Right atrium auricular region (tissue), 2 donors: ENCODE measurements at regions not wholly inside any gene's neighbourhood (a gene's known extent, or its start where the extent isn't known, plus 50 kb on each side); places are given as distances from the start of the nearest gene placed in this dataset.

Experiments
- DNase-seq: peaks from one replicate; pipeline ENCODE4 v3.0.0-alpha.2; 2019; ENCODE audit warnings: low spot score
- H3K27ac ChIP-seq, 2 donors: fragments of 200-600 bp; sonication (generic); 1 replicate in 1 of 2; 2 replicates in 1 of 2; pipeline ENCODE4 v1.5.1; 2016 to 2019
- H3K27me3 ChIP-seq, 2 donors: fragments of 200-600 bp; sonication (generic); one replicate each; pipeline versions ENCODE4 v1.5.1 to v1.6.0; 2017 to 2019
- H3K36me3 ChIP-seq: fragments of 200-600 bp; sonication (generic); one replicate; pipeline ENCODE4 v1.5.1; 2016
- H3K4me1 ChIP-seq, 2 donors: fragments of 200-600 bp; sonication (generic); one replicate each; pipeline versions ENCODE4 v1.5.1 to v1.6.0; 2017 to 2019
- H3K4me3 ChIP-seq, 2 donors: fragments of 200-600 bp; sonication (generic); 1 replicate in 1 of 2; 2 replicates in 1 of 2; pipeline ENCODE4 v1.5.1; 2017 to 2019; ENCODE audit warnings: mild to moderate bottlenecking in 1 of 2, moderate library complexity in 1 of 2
- H3K9me3 ChIP-seq, 2 donors: fragments of 200-600 bp; sonication (generic); one replicate each; pipeline ENCODE4 v1.5.1; 2019
- TF ChIP-seq, protein P1 (sequence below), 2 donors: fragments of 200-600 bp; sonication (generic); IDR thresholded peaks; one replicate each; pipeline ENCODE4 v1.5.1; 2019; ENCODE audit warnings: antibody characterized with exemption in 2 of 2

DNA sequence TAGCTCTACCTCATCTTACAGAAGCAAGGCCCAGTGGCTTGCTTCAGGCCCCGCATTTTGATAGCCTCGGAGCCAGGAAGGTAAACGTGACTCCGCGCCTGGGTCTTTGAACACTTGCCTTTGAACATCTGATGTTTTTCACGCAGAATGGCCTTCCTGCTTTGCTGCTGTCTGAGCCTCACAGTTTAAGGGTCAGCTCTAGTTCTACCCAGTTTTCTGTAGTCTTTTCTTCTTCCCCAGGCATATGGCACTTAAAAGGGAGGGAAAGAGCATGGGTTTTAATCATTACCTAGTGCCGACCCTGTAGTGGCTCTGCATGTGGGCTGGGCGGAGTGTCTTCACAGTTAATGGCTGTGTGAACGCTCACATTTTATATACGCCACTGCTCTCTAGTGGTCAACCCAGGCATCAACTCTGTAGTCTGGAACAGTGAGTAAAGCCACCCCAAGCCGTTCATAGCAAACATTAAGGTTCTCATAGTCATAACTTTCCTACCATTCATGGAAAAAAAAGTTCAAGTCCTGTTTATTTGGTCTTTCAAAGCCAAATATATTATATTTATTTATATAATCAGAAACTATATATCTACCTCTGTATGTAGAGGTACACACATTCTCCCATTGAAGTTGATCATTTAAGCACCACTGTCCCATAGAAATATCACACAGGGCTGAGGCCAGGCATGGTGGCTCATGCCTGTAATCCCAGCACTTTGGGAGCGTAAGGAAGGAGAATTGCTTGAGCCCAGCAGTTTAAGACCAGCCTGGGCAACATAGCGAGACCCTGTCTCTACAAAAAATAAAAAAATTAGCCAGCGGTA is 78.1 kb downstream of the IER5 start:
- H3K4me3 ChIP-seq, result no peak overlapping the region
- H3K9me3 ChIP-seq, result peaks cover 4 to 21% of the 10 kb centered on the region in 2 donors
- DNase-seq, result no peak
- no peaks in the 10 kb centered on the region for H3K27me3 ChIP-seq
- H3K36me3 ChIP-seq, result no peaks in the 10 kb centered on the region
- TF ChIP-seq, protein P1, sequence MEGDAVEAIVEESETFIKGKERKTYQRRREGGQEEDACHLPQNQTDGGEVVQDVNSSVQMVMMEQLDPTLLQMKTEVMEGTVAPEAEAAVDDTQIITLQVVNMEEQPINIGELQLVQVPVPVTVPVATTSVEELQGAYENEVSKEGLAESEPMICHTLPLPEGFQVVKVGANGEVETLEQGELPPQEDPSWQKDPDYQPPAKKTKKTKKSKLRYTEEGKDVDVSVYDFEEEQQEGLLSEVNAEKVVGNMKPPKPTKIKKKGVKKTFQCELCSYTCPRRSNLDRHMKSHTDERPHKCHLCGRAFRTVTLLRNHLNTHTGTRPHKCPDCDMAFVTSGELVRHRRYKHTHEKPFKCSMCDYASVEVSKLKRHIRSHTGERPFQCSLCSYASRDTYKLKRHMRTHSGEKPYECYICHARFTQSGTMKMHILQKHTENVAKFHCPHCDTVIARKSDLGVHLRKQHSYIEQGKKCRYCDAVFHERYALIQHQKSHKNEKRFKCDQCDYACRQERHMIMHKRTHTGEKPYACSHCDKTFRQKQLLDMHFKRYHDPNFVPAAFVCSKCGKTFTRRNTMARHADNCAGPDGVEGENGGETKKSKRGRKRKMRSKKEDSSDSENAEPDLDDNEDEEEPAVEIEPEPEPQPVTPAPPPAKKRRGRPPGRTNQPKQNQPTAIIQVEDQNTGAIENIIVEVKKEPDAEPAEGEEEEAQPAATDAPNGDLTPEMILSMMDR (IDR thresholded peaks at IDR 0.05), result peak; percentile 44 to 90
- peaks cover 0 to 5% of the 10 kb centered on the region in 2 donors for H3K4me1 ChIP-seq
- no peak overlapping the region for H3K27ac ChIP-seq

DNA sequence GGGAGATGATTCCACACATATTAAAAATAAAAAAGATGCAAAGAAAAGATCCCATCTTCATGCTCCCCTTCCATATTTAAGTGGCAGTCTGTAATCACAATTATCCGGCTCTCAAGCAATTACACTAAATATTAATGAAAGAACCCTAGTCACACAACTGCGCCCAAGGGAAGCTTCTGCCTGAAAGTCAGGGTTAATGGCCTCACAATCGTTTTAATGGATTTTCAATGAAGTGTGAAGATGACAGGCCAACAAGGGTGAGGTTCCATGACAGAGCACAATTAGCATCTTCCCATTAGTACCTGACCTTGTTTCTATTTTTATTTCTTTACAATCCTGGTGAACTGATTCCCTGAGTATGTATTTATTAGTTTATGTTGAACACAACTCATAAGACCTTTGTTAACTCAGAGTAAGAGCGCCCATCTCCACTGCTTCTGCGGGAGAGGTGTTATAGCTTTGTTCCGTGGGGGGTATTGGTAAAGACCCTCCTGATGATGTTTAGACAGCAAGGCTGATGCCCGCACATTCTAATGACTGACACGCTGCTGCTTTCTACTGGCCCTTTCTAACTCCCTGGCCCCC is 80.9 kb downstream of the IER5 start:
- Histone ChIP-seq H3K4me1 (peaks cover 0 to 4% of the 10 kb centered on the region in 2 donors), H3K27ac (no peak overlapping the region), H3K9me3 (peaks cover 0 to 3% of the 10 kb centered on the region in 2 donors), H3K4me3 (no peak overlapping the region), H3K36me3 (no peaks in the 10 kb centered on the region), H3K27me3 (no peaks in the 10 kb centered on the region)
- DNase-seq, result no peak
- TF ChIP-seq, protein P1 (IDR thresholded peaks at IDR 0.05), result no peak

DNA sequence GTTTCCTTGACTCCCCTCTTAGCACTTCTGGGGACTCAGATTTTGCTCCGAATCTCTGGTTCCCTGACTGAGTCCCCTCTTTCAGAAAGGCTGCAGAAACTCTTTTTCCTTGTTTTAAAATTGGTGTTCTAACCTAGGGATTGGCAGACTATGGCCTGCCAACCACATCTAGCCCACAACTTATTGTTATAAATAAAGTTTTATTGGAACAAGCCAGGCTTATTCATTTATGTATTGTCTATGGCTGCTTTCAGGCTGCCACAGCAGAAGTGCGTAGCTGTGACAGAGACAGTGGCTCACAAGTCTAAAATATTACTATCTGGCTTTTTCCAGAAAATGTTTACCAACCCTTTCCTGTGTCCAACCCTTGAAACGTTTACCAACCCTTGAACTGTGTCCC is 81.7 kb downstream of the IER5 start:
- Histone ChIP-seq H3K4me1 (peaks cover 0 to 4% of the 10 kb centered on the region in 2 donors), H3K27me3 (no peaks in the 10 kb centered on the region), H3K4me3 (no peak overlapping the region), H3K36me3 (no peaks in the 10 kb centered on the region), H3K9me3 (no peaks in the 10 kb centered on the region), H3K27ac (no peak overlapping the region)
- no peak for DNase-seq
- TF ChIP-seq, protein P1 (IDR thresholded peaks at IDR 0.05), result no peak

DNA sequence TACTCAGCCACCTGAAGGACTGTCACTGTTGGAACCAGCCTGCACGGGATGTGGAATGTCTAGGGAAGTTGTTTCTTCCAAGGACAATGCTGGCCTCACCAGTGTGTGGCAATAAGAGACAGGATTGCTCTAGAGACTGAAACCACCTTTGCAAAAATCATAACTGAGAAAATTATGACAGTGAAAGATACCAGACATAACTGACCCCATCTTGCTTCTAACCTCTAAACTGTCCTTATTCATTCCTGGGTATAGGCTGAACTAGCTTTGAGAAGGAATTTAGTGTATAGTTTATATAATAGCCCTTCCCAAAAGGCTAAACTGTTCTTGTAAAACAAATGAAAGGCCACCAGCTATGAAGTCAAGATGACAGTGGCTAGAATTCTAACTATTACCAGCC is 83.6 kb downstream of the IER5 start:
- TF ChIP-seq, protein P1 (IDR thresholded peaks at IDR 0.05), result no peak
- H3K27ac ChIP-seq, result no peak overlapping the region
- no peak for DNase-seq
- no peaks in the 10 kb centered on the region for H3K27me3 ChIP-seq
- no peak overlapping the region for H3K4me3 ChIP-seq
- no peaks in the 10 kb centered on the region for H3K4me1 ChIP-seq
- H3K36me3 ChIP-seq, result no peaks in the 10 kb centered on the region
- no peaks in the 10 kb centered on the region for H3K9me3 ChIP-seq

DNA sequence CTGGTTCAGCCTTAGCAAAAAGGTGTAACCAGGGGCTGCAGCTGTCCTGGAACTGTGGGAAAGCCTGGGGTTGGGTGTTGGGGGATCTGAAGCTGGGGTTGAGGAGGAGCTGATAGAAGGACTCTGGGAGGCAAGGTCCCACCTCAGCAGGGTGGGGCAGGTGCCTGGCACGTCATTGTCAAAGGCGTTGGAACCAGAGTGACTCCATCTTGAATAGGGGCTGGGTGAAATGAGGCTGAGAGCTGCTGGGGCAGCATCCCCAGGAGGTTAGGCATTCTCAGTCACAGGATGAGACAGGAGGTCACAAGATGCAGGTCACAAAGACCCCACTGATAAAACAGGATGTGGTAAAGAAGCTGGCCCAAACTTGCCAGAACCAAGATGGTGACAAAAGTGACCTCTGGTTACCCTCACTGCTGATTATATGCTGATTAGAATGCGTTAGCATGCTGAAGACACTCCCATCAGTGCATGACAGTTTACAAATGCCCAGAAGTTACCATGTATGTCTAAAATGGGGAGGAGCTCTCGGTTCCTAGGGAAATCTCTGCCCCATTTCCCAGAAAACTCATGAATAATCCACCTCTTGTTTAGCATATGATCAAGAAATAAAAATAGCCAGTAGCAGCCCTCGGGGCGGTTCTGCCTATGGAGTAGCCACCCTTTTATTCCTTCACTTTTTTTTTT is 85.4 kb downstream of the IER5 start:
- Histone ChIP-seq H3K4me1 (peaks cover 0 to 7% of the 10 kb centered on the region in 2 donors), H3K27ac (no peak overlapping the region), H3K36me3 (no peaks in the 10 kb centered on the region), H3K4me3 (no peak overlapping the region), H3K9me3 (no peaks in the 10 kb centered on the region), H3K27me3 (no peaks in the 10 kb centered on the region)
- no peak for DNase-seq
- TF ChIP-seq, protein P1 (IDR thresholded peaks at IDR 0.05), result no peak
